ENCODE measurements at regions not wholly inside any gene's neighbourhood (a gene's known extent, or its start where the extent isn't known, plus 50 kb on each side); places are given as distances from the start of the nearest gene placed in this dataset.

GRCh38 chr1:18010945-18011344 is 96.7 kb upstream of the IGSF21 start:
- no peak for TF ChIP-seq CTCF (IDR thresholded peaks at IDR 0.05)
- no peak for TF ChIP-seq EZH2 (IDR thresholded peaks at IDR 0.05; ENCODE audit: borderline replicate concordance, insufficient read depth, low read depth, low read length, poor library complexity, severe bottlenecking)
